ENCODE measurements at regions not wholly inside any gene's neighbourhood (a gene's known extent, or its start where the extent isn't known, plus 50 kb on each side); places are given as distances from the start of the nearest gene placed in this dataset.

- no peak for TF ChIP-seq FOXP2 (optimal IDR thresholded peaks at IDR 0.05; ENCODE audit: borderline replicate concordance, extremely low read depth, extremely low read length, insufficient read depth)
- TF ChIP-seq, protein P1, sequence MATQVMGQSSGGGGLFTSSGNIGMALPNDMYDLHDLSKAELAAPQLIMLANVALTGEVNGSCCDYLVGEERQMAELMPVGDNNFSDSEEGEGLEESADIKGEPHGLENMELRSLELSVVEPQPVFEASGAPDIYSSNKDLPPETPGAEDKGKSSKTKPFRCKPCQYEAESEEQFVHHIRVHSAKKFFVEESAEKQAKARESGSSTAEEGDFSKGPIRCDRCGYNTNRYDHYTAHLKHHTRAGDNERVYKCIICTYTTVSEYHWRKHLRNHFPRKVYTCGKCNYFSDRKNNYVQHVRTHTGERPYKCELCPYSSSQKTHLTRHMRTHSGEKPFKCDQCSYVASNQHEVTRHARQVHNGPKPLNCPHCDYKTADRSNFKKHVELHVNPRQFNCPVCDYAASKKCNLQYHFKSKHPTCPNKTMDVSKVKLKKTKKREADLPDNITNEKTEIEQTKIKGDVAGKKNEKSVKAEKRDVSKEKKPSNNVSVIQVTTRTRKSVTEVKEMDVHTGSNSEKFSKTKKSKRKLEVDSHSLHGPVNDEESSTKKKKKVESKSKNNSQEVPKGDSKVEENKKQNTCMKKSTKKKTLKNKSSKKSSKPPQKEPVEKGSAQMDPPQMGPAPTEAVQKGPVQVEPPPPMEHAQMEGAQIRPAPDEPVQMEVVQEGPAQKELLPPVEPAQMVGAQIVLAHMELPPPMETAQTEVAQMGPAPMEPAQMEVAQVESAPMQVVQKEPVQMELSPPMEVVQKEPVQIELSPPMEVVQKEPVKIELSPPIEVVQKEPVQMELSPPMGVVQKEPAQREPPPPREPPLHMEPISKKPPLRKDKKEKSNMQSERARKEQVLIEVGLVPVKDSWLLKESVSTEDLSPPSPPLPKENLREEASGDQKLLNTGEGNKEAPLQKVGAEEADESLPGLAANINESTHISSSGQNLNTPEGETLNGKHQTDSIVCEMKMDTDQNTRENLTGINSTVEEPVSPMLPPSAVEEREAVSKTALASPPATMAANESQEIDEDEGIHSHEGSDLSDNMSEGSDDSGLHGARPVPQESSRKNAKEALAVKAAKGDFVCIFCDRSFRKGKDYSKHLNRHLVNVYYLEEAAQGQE (IDR thresholded peaks at IDR 0.05; ENCODE audit: insufficient read depth in 1 of 2, low read depth in 2 of 2, low read length in 2 of 2) = no peak
- no peak for TF ChIP-seq SIN3A (IDR thresholded peaks at IDR 0.05; ENCODE audit: borderline replicate concordance, insufficient read depth, low read length)
- TF ChIP-seq POLR2AphosphoS5 (IDR thresholded peaks at IDR 0.05; ENCODE audit: low read depth, low read length) = no peak
- TF ChIP-seq TAF1 (IDR thresholded peaks at IDR 0.05; ENCODE audit: borderline replicate concordance, insufficient read depth, low read length) = no peak
These were observed 130.0 kb downstream of the RFPL4B start for GRCh38 chr6:112477125-112477524.

DNA sequence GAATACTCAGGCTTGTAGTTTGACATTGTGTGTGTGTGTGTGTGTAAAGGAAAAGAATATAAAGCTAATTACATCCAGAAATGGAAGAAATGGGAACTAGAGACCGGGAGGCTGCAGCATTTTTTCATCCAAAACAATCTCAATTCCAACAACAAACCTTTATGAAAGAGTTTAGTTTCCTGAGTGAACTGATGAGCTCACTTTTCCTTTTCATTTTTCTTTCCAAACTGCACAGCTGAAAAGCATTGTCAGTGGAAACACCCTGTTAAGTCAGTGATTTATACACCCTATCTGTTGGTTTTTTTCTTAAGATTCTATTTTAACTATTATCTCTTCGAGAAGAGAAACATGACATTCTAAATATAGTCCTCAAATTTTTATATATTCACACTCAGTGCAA is 130.9 kb downstream of the RFPL4B start:
- TF ChIP-seq, protein P1 (IDR thresholded peaks at IDR 0.05; ENCODE audit: insufficient read depth in 1 of 2, low read depth in 2 of 2, low read length in 2 of 2) = no peak
- no peak for TF ChIP-seq FOXP2 (optimal IDR thresholded peaks at IDR 0.05; ENCODE audit: borderline replicate concordance, extremely low read depth, extremely low read length, insufficient read depth)
- no peak for TF ChIP-seq POLR2AphosphoS5 (IDR thresholded peaks at IDR 0.05; ENCODE audit: low read depth, low read length)
- TF ChIP-seq SIN3A (IDR thresholded peaks at IDR 0.05; ENCODE audit: borderline replicate concordance, insufficient read depth, low read length) = no peak
- no peak for TF ChIP-seq TAF1 (IDR thresholded peaks at IDR 0.05; ENCODE audit: borderline replicate concordance, insufficient read depth, low read length)

DNA sequence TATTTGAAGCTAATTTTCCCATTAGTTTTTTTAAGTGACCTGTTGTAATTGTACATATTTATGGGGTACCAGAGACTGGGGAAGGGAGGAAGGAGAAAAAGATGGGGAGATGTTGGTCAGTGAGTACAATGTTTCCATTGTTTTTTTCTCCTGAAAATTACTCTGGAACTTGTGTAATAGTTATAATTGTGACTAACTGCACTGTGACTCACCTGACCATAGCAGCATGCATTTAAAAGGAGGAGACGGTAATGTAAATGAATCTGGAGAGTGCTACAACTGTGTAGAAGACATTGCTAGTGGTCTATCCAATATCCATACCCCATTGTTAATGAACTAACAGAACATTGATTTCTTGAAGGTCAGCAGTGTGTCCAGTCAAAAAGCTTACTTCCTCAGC is 133.4 kb downstream of the RFPL4B start:
- no peak for TF ChIP-seq FOXP2 (optimal IDR thresholded peaks at IDR 0.05; ENCODE audit: borderline replicate concordance, extremely low read depth, extremely low read length, insufficient read depth)

GRCh38 chr6:112481211-112481610 is 134.1 kb downstream of the RFPL4B start:
- TF ChIP-seq FOXP2 (optimal IDR thresholded peaks at IDR 0.05; ENCODE audit: borderline replicate concordance, extremely low read depth, extremely low read length, insufficient read depth) (no peak), SIN3A (IDR thresholded peaks at IDR 0.05; ENCODE audit: borderline replicate concordance, insufficient read depth, low read length) (no peak), POLR2AphosphoS5 (IDR thresholded peaks at IDR 0.05; ENCODE audit: low read depth, low read length) (no peak), TAF1 (IDR thresholded peaks at IDR 0.05; ENCODE audit: borderline replicate concordance, insufficient read depth, low read length) (no peak)
- TF ChIP-seq, protein P1 (IDR thresholded peaks at IDR 0.05; ENCODE audit: insufficient read depth in 1 of 2, low read depth in 2 of 2, low read length in 2 of 2) = no peak

DNA sequence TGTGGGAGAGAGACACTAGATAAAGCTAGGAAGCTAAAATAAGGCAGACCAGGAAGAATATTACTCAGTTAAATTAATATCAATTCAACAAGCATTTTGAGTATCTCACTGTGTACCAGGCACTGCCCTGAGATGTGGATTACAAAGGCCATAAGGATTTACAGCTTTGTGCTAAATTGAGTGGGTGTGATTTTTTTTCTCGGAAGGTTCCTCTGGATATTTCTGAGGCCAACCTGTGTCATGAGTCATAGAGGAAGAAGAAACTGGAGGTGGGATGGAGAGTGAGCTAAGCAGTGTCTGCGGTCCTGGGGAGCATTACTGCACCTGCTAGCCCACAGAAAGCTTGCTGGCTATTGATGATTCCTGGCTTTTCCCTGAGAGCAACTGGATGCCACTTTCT is 135.2 kb downstream of the RFPL4B start:
- no peak for TF ChIP-seq SIN3A (IDR thresholded peaks at IDR 0.05; ENCODE audit: borderline replicate concordance, insufficient read depth, low read length)
- no peak for TF ChIP-seq POLR2AphosphoS5 (IDR thresholded peaks at IDR 0.05; ENCODE audit: low read depth, low read length)
- TF ChIP-seq, protein P1 (IDR thresholded peaks at IDR 0.05; ENCODE audit: insufficient read depth in 1 of 2, low read depth in 2 of 2, low read length in 2 of 2) = no peak
- no peak for TF ChIP-seq TAF1 (IDR thresholded peaks at IDR 0.05; ENCODE audit: borderline replicate concordance, insufficient read depth, low read length)
- TF ChIP-seq FOXP2 (optimal IDR thresholded peaks at IDR 0.05; ENCODE audit: borderline replicate concordance, extremely low read depth, extremely low read length, insufficient read depth) = no peak
